Breast epithelium (tissue), 3 donors: ENCODE measurements at regions not wholly inside any gene's neighbourhood (a gene's known extent, or its start where the extent isn't known, plus 50 kb on each side); places are given as distances from the start of the nearest gene placed in this dataset.

ENCODE experiments used
- POLR2A ChIP-seq: fragments of 450-650 bp; IDR thresholded peaks from one replicate; pipeline ENCODE4 v1.6.1; 2016; ENCODE audit warnings: antibody characterized with exemption, mild to moderate bottlenecking, moderate library complexity
- TF ChIP-seq, protein P1 (sequence below), 3 donors: fragments of 450-650 bp; IDR thresholded peaks; one replicate each; pipeline ENCODE4 v1.5.1; 2016 to 2017; ENCODE audit warnings: antibody characterized with exemption in 3 of 3, mild to moderate bottlenecking in 3 of 3, moderate library complexity in 3 of 3

DNA sequence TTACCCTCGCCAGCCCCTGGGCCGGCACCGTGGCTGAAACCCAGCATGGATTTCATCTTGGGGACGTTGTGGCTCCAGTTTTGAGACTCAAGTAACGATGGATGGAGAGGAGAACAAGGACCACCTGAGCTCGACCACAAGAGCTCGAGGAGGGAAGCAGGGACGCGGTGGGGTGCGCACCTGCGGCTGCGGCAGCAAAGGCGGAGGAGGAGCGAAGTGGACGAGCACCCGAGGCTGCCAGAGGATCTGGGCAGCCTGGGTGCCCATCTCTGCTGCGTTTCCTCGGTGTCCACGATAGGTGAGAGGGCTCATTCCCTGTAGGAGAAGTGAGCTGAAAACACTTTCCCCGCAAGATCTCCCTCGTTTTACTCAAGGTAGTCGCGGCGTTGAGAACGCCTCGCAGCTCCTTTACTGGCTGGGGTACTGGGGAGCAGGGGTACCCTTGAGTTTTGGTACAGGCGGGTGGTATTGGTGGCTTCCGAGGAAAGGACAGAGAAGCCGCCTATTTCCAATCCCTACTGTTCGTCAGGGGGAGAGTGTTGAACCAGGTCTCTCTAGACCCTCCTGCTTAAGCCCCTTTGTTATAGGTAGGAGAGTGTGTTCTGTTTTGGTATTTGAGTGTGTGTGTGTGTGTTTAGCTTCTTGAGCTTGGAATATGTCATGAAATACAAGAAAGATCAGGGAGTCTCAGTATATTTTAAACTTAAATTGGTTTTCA, 137.7 kb downstream of the TRIM27 start:
- TF ChIP-seq POLR2A = no peak
- TF ChIP-seq, protein P1, sequence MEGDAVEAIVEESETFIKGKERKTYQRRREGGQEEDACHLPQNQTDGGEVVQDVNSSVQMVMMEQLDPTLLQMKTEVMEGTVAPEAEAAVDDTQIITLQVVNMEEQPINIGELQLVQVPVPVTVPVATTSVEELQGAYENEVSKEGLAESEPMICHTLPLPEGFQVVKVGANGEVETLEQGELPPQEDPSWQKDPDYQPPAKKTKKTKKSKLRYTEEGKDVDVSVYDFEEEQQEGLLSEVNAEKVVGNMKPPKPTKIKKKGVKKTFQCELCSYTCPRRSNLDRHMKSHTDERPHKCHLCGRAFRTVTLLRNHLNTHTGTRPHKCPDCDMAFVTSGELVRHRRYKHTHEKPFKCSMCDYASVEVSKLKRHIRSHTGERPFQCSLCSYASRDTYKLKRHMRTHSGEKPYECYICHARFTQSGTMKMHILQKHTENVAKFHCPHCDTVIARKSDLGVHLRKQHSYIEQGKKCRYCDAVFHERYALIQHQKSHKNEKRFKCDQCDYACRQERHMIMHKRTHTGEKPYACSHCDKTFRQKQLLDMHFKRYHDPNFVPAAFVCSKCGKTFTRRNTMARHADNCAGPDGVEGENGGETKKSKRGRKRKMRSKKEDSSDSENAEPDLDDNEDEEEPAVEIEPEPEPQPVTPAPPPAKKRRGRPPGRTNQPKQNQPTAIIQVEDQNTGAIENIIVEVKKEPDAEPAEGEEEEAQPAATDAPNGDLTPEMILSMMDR (IDR thresholded peaks at IDR 0.05) = no peak
